Panc1 (cell line): ENCODE measurements at regions not wholly inside any gene's neighbourhood (a gene's known extent, or its start where the extent isn't known, plus 50 kb on each side); places are given as distances from the start of the nearest gene placed in this dataset.

ENCODE experiments used
- ATAC-seq: fragments of 200-7000 bp; cut with Tn5 transposase; 2 replicates; pipeline ENCODE4 v1.9.1; 2020; ENCODE audit warnings: mild to moderate bottlenecking, moderate library complexity
- BruUV-seq: library from RNA; stranded (reverse); fragments of 400-500 nt; replicated peaks from 2 replicates; lab custom pipeline; 2021; lab: Mats Ljungman, UMichigan
- CTCF ChIA-PET: fragments of 300-600 bp; sonication (Branson Sonifier 250); formaldehyde crosslinking; loops from one replicate; lab custom pipeline; 2022; ENCODE audit warnings: antibody characterized with exemption; lab: Charles Lee
- POLR2A ChIA-PET: fragments of 300-600 bp; sonication (Branson Sonifier 250); formaldehyde crosslinking; loops from one replicate; lab custom pipeline; 2022; ENCODE audit warnings: antibody characterized with exemption; lab: Charles Lee
- DNase-seq: peaks from one replicate; pipeline ENCODE4 v3.0.0-alpha.2; 2010; ENCODE audit warnings: low read depth, low spot score
- H3K27ac ChIP-seq: 2 replicates; pipeline ENCODE4 v1.5.1; 2011; ENCODE audit warnings: mild to moderate bottlenecking, low read length, inconsistent platforms
- H3K27me3 ChIP-seq: fragments of 200-500 bp; sonication (Bioruptor generic); 2 replicates; pipeline ENCODE4 v1.6.0; 2014; ENCODE audit warnings: low read length, inconsistent platforms; ENCODE audit not compliant: control insufficient read depth, insufficient read depth
- H3K36me3 ChIP-seq: fragments of 200-500 bp; sonication (Bioruptor generic); 2 replicates; pipeline ENCODE4 v1.5.1; 2014; ENCODE audit warnings: inconsistent platforms, mild to moderate bottlenecking, low read length, moderate library complexity; ENCODE audit not compliant: control insufficient read depth, insufficient read depth
- H3K4me1 ChIP-seq: 2 replicates; pipeline ENCODE4 v1.5.1; 2011; ENCODE audit warnings: inconsistent platforms, mild to moderate bottlenecking, low read length, moderate library complexity; ENCODE audit not compliant: control insufficient read depth, insufficient read depth
- H3K4me3 ChIP-seq, 2 experiments: 2 replicates each; pipeline ENCODE4 v1.5.1; 2011 to 2012; ENCODE audit warnings: low read depth in 2 of 2, low read length in 2 of 2, mild to moderate bottlenecking in 2 of 2, inconsistent platforms in 1 of 2, moderate library complexity in 1 of 2
- H3K9me3 ChIP-seq: fragments of 200-500 bp; sonication (Bioruptor generic); 2 replicates; pipeline ENCODE4 v1.5.1; 2014; ENCODE audit warnings: low read depth, mild to moderate bottlenecking, inconsistent platforms, low read length, moderate library complexity; ENCODE audit not compliant: control insufficient read depth, insufficient read depth
- POLR2AphosphoS5 ChIP-seq: IDR thresholded peaks from 2 replicates; pipeline ENCODE4 v1.6.1; 2012; ENCODE audit warnings: mild to moderate bottlenecking, low read depth, low read length, moderate library complexity
- REST ChIP-seq, 2 experiments: IDR thresholded peaks; 2 replicates each; pipeline ENCODE4 v1.6.1; 2011 to 2012; ENCODE audit warnings: low read depth in 2 of 2, control low read depth in 1 of 2, low read length in 1 of 2, mild to moderate bottlenecking in 1 of 2, moderate library complexity in 1 of 2; ENCODE audit not compliant: insufficient read depth in 1 of 2
- SIN3A ChIP-seq: IDR thresholded peaks from 2 replicates; pipeline ENCODE4 v1.6.1; 2012; ENCODE audit warnings: low read depth, mild to moderate bottlenecking, low read length, moderate library complexity, borderline replicate concordance; ENCODE audit not compliant: insufficient read depth
- TCF7L2 ChIP-seq: IDR thresholded peaks from 2 replicates; pipeline ENCODE4 v1.6.1; 2011; ENCODE audit warnings: mild to moderate bottlenecking, low read depth, low read length, inconsistent platforms
- in situ Hi-C: cut with HindIII; loops from 2 replicates; pipeline ENCODE4 v1.10.0; 2016; ENCODE audit warnings: low sequenced_read_pairs, low pct_unique_long_range_greater_than_20kb
- intact Hi-C: fragments of 100-400 bp; cut with micrococcal nuclease; formaldehyde crosslinking; loops from one replicate; pipeline ENCODE4 v1.10.0; 2022; ENCODE audit not compliant: unreplicated experiment
- TF ChIP-seq, protein P1 (sequence below): fragments of 450-650 bp; IDR thresholded peaks from 2 replicates; pipeline ENCODE4 v1.5.1; 2017; ENCODE audit warnings: mild to moderate bottlenecking

GRCh38 chr9:106309925-106310324 is 553.0 kb upstream of the ZNF462 start:
- no TSS peak for BruUV-seq
- Histone ChIP-seq H3K4me1 (no peaks in the 10 kb centered on the region), H3K27ac (no peak overlapping the region), H3K4me3 (no peak overlapping the region), H3K36me3 (no peaks in the 10 kb centered on the region), H3K27me3 (no peaks in the 10 kb centered on the region), H3K9me3 (no peaks in the 10 kb centered on the region)
- intact Hi-C loops: no loop called here
- in situ Hi-C loops: no loop called here
- ChIA-PET POLR2A (no interaction called here), CTCF (no interaction called here)
- ATAC-seq (no peak), DNase-seq (no peak)
- TF ChIP-seq TCF7L2: no peak
- no peak for TF ChIP-seq REST (IDR thresholded peaks at IDR 0.05; ENCODE audit: insufficient read depth in 1 of 2, low read depth in 2 of 2, low read length in 1 of 2)
- TF ChIP-seq, protein P1, sequence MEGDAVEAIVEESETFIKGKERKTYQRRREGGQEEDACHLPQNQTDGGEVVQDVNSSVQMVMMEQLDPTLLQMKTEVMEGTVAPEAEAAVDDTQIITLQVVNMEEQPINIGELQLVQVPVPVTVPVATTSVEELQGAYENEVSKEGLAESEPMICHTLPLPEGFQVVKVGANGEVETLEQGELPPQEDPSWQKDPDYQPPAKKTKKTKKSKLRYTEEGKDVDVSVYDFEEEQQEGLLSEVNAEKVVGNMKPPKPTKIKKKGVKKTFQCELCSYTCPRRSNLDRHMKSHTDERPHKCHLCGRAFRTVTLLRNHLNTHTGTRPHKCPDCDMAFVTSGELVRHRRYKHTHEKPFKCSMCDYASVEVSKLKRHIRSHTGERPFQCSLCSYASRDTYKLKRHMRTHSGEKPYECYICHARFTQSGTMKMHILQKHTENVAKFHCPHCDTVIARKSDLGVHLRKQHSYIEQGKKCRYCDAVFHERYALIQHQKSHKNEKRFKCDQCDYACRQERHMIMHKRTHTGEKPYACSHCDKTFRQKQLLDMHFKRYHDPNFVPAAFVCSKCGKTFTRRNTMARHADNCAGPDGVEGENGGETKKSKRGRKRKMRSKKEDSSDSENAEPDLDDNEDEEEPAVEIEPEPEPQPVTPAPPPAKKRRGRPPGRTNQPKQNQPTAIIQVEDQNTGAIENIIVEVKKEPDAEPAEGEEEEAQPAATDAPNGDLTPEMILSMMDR: no peak
- no peak for TF ChIP-seq SIN3A
- TF ChIP-seq POLR2AphosphoS5: no peak

- BruUV-seq: no TSS peak
- CTCF ChIA-PET: no interaction called here
- in situ Hi-C loops: no loop called here
Observed at GRCh38 chr9:106310782-106311181, 552.2 kb upstream of the ZNF462 start.

More at GRCh38 chr9:106310782-106311181, 552.2 kb upstream of the ZNF462 start:
- Histone ChIP-seq H3K27ac (no peak overlapping the region), H3K27me3 (no peaks in the 10 kb centered on the region), H3K4me1 (no peaks in the 10 kb centered on the region), H3K9me3 (no peaks in the 10 kb centered on the region), H3K36me3 (no peaks in the 10 kb centered on the region), H3K4me3 (no peak overlapping the region)
- DNase-seq (no peak), ATAC-seq (no peak)
- POLR2A ChIA-PET: interaction anchor here (0.7 kb wide), 1 partner anchor 22 kb away, joined by 4 read pairs; no protein-coding TSS in a partner anchor
- intact Hi-C loops: no loop called here
- no peak for TF ChIP-seq SIN3A
- TF ChIP-seq, protein P1: no peak
- no peak for TF ChIP-seq REST (IDR thresholded peaks at IDR 0.05; ENCODE audit: insufficient read depth in 1 of 2, low read depth in 2 of 2, low read length in 1 of 2)
- no peak for TF ChIP-seq TCF7L2
- no peak for TF ChIP-seq POLR2AphosphoS5
